Testis (tissue), 2 donors: ENCODE measurements at regions not wholly inside any gene's neighbourhood (a gene's known extent, or its start where the extent isn't known, plus 50 kb on each side); places are given as distances from the start of the nearest gene placed in this dataset.

Experiments used
- CTCF ChIP-seq, 3 experiments: fragments of 450-650 bp in 2 of 3; fragments of 200-600 bp in 1 of 3; sonication (generic) in 1 of 3; IDR thresholded peaks; one replicate each; pipeline ENCODE4 v1.5.1; 2016 to 2019; ENCODE audit warnings: antibody characterized with exemption in 3 of 3, mild to moderate bottlenecking in 2 of 3, moderate library complexity in 1 of 3
- POLR2A ChIP-seq: fragments of 450-650 bp; IDR thresholded peaks from one replicate; pipeline ENCODE4 v1.6.1; 2017; ENCODE audit warnings: antibody characterized with exemption, mild to moderate bottlenecking, moderate library complexity

- TF ChIP-seq CTCF (IDR thresholded peaks at IDR 0.05) (no peak), POLR2A (no peak)
These were observed 268.7 kb downstream of the SPRY2 start for GRCh38 chr13:80072231-80072630.
